HG03354 (cell line): ENCODE measurements at regions not wholly inside any gene's neighbourhood (a gene's known extent, or its start where the extent isn't known, plus 50 kb on each side); places are given as distances from the start of the nearest gene placed in this dataset.

Experiments
- ATAC-seq: cut with Tn5 transposase; IDR thresholded peaks from one replicate; pipeline ENCODE4 v1.9.1; 2021; ENCODE audit warnings: mild to moderate bottlenecking; ENCODE audit not compliant: unreplicated experiment, poor library complexity, severe bottlenecking

GRCh38 chr15:47570881-47571640, 146.2 kb upstream of the SEMA6D start:
- no peak for ATAC-seq

- no peak for ATAC-seq
These were observed 143.6 kb upstream of the SEMA6D start for GRCh38 chr15:47573673-47574072.

DNA sequence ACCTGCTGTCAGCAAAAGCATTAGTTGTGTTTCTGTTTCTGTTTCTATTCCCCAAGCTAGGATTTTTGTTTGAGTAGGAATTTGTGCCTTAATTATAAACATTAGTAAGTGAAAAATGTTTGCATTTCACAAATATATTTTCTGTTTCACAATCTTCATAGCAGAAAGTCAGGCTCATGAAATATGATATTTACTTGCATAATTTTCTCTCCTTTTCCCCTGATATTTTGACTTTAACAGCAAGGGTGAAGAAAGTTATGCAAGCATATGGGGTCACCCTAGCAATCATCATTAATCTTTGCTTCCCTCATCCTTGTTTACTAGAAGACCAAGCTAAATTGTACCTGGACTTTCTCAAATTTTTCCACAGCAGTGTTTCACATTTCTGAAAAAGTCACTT, 140.3 kb upstream of the SEMA6D start:
- ATAC-seq: no peak

DNA sequence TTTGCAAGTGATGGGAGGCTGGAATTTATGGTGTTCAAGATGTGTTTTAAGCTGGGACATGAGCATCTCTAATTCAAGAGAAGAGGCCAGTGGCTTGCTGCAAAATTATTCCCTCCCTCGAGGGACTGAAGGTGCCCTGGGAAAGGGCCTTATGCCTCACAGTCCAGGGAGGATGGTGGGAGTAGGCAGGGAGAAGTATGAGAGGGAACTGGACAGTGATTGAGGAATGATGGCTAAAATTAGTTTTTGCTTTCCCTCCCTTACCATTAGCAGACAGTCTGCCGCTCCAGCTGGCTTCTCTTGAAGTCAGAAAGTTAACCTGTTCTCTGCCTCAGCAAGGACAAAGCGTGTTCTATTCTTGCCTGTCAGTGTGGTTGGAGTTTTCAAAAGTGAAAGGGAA, 139.8 kb upstream of the SEMA6D start:
- ATAC-seq: no peak

DNA sequence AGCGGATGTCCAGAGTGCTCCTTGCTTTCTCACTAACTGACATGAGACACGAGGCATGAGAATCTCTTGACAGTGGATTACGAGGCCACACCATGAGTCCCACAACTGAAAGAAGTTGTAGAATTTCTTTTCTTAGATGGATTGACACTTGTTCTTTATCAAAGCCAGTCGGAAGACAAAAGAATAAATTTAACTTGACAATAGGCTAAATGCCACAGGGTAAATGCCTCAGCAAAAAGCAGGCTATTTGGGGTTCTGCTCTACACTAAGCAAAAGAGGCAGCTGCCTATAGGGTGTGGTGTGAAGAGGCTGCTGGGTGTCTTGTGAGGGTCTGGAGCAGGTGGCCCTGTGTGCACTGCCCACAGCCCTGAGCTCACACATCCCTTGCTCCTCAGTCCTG, 135.1 kb upstream of the SEMA6D start:
- ATAC-seq: no peak

DNA sequence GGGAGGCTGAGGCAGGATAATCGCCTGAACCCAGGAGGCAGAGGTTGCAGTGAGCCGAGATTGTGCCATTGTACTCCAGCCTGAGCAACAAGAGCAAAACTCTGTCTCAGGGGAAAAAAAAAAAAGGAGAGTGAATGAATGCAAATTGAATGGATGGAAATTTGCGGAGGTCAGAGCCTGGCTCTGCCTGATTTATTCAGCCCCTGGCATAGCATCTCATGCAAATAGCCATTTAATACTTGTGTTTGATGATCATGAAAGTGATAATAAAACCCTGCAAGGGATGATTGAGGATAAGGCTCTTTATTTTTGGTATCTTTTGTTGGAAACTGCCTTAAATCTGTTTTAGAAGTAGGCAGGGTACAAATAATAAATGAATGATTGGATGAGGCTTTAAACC, 133.0 kb upstream of the SEMA6D start:
- no peak for ATAC-seq

DNA sequence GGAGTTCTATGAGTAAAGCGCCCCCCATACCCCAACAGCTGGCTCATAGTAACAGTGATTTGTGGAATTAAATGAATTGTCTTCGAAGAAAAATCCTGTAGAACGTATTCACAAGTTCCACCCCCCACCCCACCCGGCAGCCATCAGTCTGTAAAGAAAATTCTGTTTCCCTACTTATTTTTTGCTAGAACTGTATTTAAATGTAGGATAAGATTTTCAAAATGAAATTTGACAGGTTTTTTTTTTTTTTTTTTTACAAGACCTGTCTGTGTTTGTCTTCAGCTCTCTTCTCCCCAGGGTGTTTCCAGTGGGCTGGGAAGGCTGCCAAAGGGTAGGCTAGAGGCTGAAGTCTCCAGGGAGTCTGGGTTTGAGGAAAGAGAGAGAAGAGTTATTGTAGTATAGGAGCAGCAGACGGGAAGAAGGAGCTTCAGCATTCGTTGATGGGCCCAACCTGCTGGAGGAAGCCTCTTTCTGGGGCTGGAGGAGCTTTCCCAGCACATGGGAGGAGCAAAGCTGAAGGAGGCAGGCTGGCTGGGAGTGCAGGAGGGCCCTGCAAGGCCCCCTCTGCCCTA, 130.6 kb upstream of the SEMA6D start:
- ATAC-seq: no peak

DNA sequence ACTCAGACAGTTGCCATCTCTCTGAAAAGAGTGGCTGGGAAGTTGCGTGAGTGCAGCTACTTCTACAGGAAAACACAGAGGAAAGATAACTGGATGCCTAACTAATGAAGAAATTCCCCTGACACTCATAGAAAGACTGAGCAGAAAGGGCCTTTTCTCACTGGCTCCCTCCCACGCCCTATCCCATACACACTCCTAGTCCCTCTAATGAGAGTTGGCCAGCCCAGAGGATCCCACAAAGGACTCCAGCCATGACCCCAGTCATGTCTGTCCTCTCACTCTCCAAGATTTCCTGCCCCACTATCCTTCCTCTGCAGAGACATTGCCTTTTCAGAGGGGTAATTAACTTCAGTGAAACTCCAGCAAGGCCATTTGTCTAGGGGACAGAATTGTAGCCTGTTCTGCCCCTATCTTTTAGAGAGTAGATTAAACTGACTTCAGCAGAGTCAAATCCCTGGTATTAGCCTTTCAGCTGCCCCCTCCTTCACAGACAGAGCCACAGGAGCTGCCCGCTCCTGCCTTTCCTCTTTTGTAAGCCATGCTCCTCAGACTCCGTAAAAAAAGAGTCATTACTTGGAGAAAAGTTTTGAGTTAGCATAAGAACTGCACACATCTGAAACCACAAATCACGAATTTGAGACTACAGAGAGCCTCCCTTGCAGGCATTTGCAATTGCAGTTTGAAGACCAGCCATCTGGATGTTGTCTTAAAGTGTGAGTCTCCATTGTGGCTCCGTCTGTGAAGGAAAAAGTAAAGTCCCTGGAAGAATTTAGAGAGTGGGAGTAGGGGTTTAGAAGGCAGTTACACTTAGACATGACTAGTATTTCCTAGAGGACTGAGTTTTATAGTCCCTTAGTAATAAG, 129.1 kb upstream of the SEMA6D start:
- no peak for ATAC-seq

DNA sequence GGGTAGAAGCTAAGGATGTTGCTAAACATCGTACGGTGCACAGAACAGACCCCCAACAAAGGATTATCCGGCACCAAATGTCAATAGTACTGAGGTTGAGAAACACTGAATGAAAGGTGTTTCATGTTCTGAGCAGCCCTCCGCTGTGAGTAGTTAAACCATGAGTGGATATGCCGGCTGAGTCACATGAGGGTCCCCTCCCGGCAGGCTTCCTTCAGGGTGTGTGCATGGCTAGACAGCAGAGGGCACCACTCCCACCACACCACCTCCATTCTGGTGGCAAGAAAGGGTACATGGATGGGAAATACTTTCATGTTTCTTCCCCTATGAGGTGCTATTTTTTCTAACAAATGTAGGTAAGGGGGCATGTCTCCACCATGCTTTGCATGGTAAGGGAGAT, 128.3 kb upstream of the SEMA6D start:
- no peak for ATAC-seq

DNA sequence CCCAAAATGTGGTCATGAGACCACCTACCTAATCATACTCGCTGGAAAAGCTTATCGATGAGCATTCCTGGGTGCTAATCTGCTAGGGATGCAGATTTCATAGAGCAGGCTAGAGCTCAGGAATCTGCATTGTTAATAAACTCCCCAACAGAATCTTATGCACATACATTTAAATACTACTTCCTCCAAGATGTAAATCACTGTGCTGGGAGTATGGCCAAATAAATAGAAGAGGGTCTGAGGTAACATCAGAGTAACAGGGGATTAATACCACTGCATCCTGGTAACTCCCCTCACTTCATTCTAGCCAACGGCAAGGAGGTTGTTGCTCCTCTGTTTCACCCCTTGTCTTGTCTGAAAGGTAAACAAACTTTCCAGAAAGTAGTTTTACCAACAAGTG, 118.3 kb upstream of the SEMA6D start:
- ATAC-seq: no peak

GRCh38 chr15:47599806-47600205, 117.5 kb upstream of the SEMA6D start:
- no peak for ATAC-seq

DNA sequence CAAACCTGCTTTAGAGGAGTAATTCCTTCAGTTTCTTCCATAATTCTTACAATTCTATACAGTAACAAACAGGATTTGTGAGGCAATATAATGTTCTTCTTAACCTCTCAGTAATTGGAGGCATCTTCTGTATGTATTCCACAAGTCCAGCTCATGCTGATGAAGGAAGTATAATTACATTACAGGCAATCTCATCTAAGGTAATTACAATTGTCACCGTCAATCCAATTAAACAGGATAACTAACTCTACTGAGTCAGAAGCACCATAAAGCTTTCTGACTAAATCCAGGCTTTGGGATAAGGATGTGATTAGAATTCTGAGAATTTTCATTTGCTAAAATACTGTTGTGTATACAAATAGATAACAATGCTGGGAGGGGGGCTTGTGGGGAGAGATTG, 115.2 kb upstream of the SEMA6D start:
- ATAC-seq: no peak

GRCh38 chr15:47603026-47603425, 114.3 kb upstream of the SEMA6D start:
- no peak for ATAC-seq

- ATAC-seq: no peak
These were observed 109.6 kb upstream of the SEMA6D start for GRCh38 chr15:47607695-47608094.

DNA sequence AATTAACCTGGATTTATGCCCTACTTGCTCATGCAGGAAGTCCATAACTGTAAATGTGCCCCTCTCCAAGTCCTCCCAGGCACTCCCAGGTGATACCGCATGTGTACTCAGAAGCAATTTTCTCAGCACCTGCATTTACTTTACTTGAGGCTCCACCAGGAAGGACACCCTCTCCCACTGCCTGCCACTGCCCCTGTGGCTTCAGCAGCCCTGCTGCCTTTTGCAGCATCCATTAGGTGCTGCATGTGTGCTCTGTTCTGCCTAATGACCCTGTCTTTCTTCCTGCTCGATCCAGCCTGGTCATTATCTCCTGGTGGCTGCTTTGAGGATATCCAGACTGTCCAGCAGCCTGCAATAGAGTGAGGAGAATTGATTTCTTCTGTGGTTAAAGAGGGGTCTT, 107.6 kb upstream of the SEMA6D start:
- ATAC-seq: no peak

- ATAC-seq: no peak
These were observed 106.6 kb upstream of the SEMA6D start for GRCh38 chr15:47610736-47611135.

GRCh38 chr15:47614360-47615011, 102.8 kb upstream of the SEMA6D start:
- ATAC-seq: no peak

DNA sequence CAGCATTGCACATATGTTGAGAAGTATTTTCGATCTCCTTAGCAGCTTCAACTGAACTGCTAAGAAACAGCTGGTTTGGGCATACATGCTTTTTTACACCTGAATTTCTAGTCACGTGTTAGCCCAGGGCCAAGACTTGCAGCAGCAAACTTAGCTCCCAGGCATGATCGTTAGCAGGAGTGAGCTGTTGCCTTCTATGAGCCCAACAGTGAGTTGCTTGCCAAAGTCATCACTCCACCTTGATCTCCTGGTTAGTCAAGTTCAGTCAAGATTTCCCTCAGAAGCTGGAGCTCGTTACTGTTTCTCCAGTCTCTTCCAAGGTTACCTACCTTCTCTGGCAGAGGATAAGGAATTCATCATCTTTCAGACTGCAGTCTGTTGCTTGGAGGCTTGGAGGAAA, 100.4 kb upstream of the SEMA6D start:
- ATAC-seq: no peak

DNA sequence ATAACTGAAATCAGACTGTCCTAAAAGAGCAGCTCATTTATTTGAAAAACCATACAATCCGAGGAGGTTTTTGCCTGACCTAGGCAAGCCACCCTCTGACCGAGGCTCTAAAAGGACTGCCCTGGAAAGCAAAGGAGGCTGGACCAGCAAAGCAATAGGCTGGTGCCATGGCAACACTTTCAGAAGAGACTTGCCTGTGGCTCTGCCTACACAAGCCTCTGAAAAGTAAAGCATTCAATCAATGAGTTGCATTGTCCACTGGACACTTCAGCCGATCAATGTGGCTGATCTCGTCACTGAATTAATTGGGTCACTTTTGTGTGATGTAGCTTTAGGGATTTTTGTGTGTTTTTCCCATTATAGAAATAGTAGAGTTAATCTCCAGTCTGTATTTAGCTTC, 99.1 kb upstream of the SEMA6D start:
- no peak for ATAC-seq

DNA sequence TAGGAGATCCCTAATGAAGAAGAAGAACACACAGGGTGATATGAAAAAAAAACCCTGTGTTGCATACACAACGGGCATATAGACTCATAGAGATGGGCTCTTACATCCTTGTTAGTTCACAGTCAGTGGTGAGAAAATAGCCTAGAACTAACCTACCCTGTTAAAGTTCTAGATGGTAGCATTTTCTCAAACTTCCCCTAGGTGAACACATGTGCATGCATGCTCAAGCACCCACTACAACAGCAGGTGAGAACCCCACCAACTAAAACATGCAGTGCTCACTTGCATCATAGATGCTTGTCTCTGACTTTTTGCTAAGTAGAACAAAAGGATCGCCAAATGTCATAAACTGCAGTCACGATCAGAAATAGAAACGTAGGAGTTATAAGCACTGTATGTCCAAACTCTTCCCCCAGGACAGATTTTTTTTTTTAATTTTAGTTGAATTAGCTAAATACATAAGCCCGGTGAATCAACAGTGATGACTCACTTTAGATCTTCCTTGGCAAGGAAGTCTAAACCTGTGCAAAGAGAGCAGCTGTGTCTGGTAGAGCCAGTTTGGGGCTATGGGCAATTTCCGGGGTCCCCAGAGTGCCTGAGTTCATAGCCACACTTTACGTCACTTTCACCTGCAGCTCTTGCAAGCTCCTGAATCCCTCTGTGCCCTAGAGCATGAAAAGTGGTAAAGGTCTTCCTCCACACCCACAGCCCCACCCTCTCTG, 96.2 kb upstream of the SEMA6D start:
- no peak for ATAC-seq
